Smooth muscle cell (in vitro differentiated cells): ENCODE measurements at regions not wholly inside any gene's neighbourhood (a gene's known extent, or its start where the extent isn't known, plus 50 kb on each side); places are given as distances from the start of the nearest gene placed in this dataset.

Experiments
- DNase-seq: peaks from one replicate; lab custom pipeline; 2025; ENCODE audit not compliant: unreplicated experiment; lab: John Stamatoyannopoulos, UW
- H2AFZ ChIP-seq: fragments of 200-600 bp; sonication (generic); 2 replicates; pipeline ENCODE4 v1.6.0; 2016; ENCODE audit warnings: antibody characterized with exemption, low read depth, mild to moderate bottlenecking
- H3F3A ChIP-seq: fragments of 200-600 bp; sonication (generic); 2 replicates; pipeline ENCODE4 v1.6.0; 2017; ENCODE audit warnings: antibody characterized with exemption, low read depth
- H3K27ac ChIP-seq: fragments of 200-600 bp; sonication (generic); 2 replicates; pipeline ENCODE4 v1.5.1; 2016; ENCODE audit warnings: low read depth, mild to moderate bottlenecking
- H3K27me3 ChIP-seq: fragments of 200-600 bp; sonication (generic); 2 replicates; pipeline ENCODE4 v1.6.1; 2016; ENCODE audit warnings: low read depth, mild to moderate bottlenecking
- H3K36me3 ChIP-seq: fragments of 200-600 bp; sonication (generic); 2 replicates; pipeline ENCODE4 v1.5.1; 2016; ENCODE audit warnings: low read depth
- H3K4me1 ChIP-seq: fragments of 200-600 bp; sonication (generic); 2 replicates; pipeline ENCODE4 v1.5.1; 2016; ENCODE audit warnings: low read depth
- H3K4me2 ChIP-seq: fragments of 200-600 bp; sonication (generic); 2 replicates; pipeline ENCODE4 v1.6.0; 2016; ENCODE audit warnings: mild to moderate bottlenecking
- H3K4me3 ChIP-seq: fragments of 200-600 bp; sonication (generic); 2 replicates; pipeline ENCODE4 v1.5.1; 2016; ENCODE audit warnings: mild to moderate bottlenecking
- H3K79me2 ChIP-seq: fragments of 200-600 bp; sonication (generic); 2 replicates; pipeline ENCODE4 v1.6.0; 2016; ENCODE audit warnings: low read depth, mild to moderate bottlenecking
- H3K9ac ChIP-seq: fragments of 200-600 bp; sonication (generic); 2 replicates; pipeline ENCODE4 v1.6.0; 2016; ENCODE audit warnings: low read depth
- H3K9me3 ChIP-seq: fragments of 200-600 bp; sonication (generic); replicated peaks from 2 replicates; pipeline ENCODE4 v1.5.1; 2016; ENCODE audit warnings: low read depth
- H4K20me1 ChIP-seq: fragments of 200-600 bp; sonication (generic); 2 replicates; pipeline ENCODE4 v1.6.0; 2016; ENCODE audit warnings: low read depth
- CTCF ChIP-seq: fragments of 200-600 bp; sonication (generic); IDR thresholded peaks from 2 replicates; pipeline ENCODE4 v1.5.1; 2017; ENCODE audit warnings: borderline replicate concordance, mild to moderate bottlenecking, antibody characterized with exemption; ENCODE audit not compliant: insufficient read depth, poor library complexity, severe bottlenecking
- WGBS: methylation state at CpG from one replicate; pipeline ENCODE4 v1.1.7; 2016; ENCODE audit warnings: low lambda C conversion rate; 5-methylcytosine and 5-hydroxymethylcytosine counted together

- Histone ChIP-seq H3K9ac (no peak overlapping the region), H3K9me3 (no peaks in the 10 kb centered on the region), H4K20me1 (no peaks in the 10 kb centered on the region), H3K4me2 (no peak overlapping the region), H3K4me1 (no peaks in the 10 kb centered on the region), H2AFZ (no peak overlapping the region), H3K36me3 (no peaks in the 10 kb centered on the region), H3F3A (no peaks in the 10 kb centered on the region), H3K27me3 (no peaks in the 10 kb centered on the region), H3K27ac (no peak overlapping the region), H3K79me2 (no peaks in the 10 kb centered on the region), H3K4me3 (no peak overlapping the region)
- no peak for DNase-seq
- TF ChIP-seq CTCF, result no peak
Observed at GRCh38 chr5:61837788-61838187, 468.2 kb upstream of the KIF2A start.

- no peak overlapping the region for H3K27ac ChIP-seq
- no peak for DNase-seq
- H3F3A ChIP-seq, result no peaks in the 10 kb centered on the region
- no peak overlapping the region for H3K4me2 ChIP-seq
- 71% methylated on average over 3 of the region's 3 CpGs for WGBS
- no peak overlapping the region for H3K4me3 ChIP-seq
- no peak overlapping the region for H2AFZ ChIP-seq
- H4K20me1 ChIP-seq, result no peaks in the 10 kb centered on the region
- H3K79me2 ChIP-seq, result no peaks in the 10 kb centered on the region
- no peaks in the 10 kb centered on the region for H3K4me1 ChIP-seq
- H3K36me3 ChIP-seq, result no peaks in the 10 kb centered on the region
- H3K27me3 ChIP-seq, result no peaks in the 10 kb centered on the region
- no peaks in the 10 kb centered on the region for H3K9me3 ChIP-seq
- TF ChIP-seq CTCF, result no peak
- H3K9ac ChIP-seq, result no peak overlapping the region
Observed at GRCh38 chr5:61840361-61840760, 465.6 kb upstream of the KIF2A start.

DNA sequence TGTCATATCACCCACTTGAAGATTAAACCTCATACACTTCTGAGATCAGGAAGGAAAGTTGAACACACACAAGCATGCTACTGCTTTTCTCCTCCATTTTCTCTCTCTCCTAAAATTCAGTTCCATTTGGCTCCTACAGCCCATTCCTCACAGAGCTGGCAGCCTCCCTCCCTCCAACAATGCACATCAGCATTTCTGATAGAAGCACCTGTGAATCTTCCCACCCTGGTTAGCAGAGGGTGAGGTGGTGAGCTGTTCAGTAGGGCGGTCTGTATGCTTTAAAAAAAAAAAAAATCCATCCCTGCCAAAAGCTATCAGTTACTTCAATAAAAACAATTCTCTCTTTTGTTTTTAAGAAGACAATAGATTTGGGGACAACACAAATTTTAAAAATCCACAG lies 463.2 kb upstream of the KIF2A start:
- Histone ChIP-seq H3K9me3 (no peaks in the 10 kb centered on the region), H3K79me2 (no peaks in the 10 kb centered on the region), H3K4me2 (no peak overlapping the region), H3F3A (no peaks in the 10 kb centered on the region), H4K20me1 (no peaks in the 10 kb centered on the region), H3K27me3 (no peaks in the 10 kb centered on the region), H3K4me3 (no peak overlapping the region), H3K27ac (no peak overlapping the region), H3K9ac (no peak overlapping the region), H3K36me3 (no peaks in the 10 kb centered on the region), H2AFZ (no peak overlapping the region), H3K4me1 (no peaks in the 10 kb centered on the region)
- 91% methylated on average over 1 of the region's 1 CpG for WGBS
- no peak for DNase-seq
- no peak for TF ChIP-seq CTCF

GRCh38 chr5:61850696-61851095 lies 455.3 kb upstream of the KIF2A start:
- Histone ChIP-seq H3K27me3 (no peaks in the 10 kb centered on the region), H3K4me3 (no peak overlapping the region), H3K4me1 (no peaks in the 10 kb centered on the region), H2AFZ (no peak overlapping the region), H3K79me2 (no peaks in the 10 kb centered on the region), H4K20me1 (no peaks in the 10 kb centered on the region), H3K9ac (no peak overlapping the region), H3F3A (no peaks in the 10 kb centered on the region), H3K27ac (no peak overlapping the region), H3K9me3 (no peaks in the 10 kb centered on the region), H3K4me2 (no peak overlapping the region), H3K36me3 (no peaks in the 10 kb centered on the region)
- DNase-seq, result no peak
- no peak for TF ChIP-seq CTCF
